HG03457 (cell line): ENCODE measurements at regions not wholly inside any gene's neighbourhood (a gene's known extent, or its start where the extent isn't known, plus 50 kb on each side); places are given as distances from the start of the nearest gene placed in this dataset.

ENCODE experiments used
- ATAC-seq: cut with Tn5 transposase; IDR thresholded peaks from one replicate; pipeline ENCODE4 v1.9.1; 2021; ENCODE audit warnings: moderate number of reproducible peaks; ENCODE audit not compliant: unreplicated experiment

DNA sequence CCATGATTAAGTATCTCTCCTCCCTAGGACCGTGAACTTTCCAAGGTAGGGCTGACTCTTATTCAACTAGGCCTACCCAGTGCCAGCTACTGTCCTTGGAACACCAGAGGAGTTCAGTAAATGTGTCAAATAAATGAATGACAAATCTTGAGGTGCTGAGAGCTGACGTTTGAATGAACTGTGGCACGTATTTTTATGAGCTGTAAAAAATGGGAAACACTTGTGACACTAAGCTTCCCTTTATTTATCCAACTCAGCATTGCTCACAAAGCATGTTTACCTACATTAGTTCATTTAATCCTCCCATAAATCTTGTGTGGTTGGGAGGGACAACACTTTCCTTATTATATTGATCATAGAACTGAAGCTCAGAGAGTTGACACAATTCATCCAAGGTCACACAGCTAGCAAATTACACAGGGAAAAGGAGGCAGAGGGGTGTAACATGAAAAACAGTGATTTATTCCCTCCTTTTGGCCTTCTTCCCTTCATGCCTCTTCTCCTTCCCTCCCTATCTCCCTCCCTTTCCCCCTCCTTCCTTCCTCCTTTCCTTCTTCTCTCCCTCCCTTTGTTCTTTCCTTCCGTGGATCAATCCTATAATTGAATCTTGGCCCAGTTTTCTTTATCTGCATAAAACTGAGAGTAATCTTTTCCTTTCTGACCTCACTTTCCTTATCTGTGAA lies 412.6 kb downstream of the DMRT2 start:
- no peak for ATAC-seq

DNA sequence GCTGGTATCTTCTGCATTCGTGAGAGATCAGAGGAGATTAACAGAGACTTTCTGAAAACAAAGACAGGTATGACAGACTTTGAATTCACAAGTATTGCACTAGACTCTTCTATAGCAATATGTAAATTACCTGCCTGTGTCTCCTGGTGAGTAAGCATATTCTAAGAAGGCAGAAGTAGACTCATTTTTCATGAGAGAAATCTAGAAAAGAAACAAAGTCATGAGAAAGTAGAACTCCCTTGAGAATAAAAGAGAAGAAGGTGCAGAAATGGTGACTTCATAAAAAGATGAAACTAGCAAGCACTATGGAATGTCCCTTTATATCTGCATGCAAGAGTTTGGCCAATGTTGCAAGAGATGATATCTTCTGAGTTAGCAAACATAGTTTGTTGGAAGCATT lies 419.8 kb downstream of the DMRT2 start:
- ATAC-seq: peak; percentile 67

DNA sequence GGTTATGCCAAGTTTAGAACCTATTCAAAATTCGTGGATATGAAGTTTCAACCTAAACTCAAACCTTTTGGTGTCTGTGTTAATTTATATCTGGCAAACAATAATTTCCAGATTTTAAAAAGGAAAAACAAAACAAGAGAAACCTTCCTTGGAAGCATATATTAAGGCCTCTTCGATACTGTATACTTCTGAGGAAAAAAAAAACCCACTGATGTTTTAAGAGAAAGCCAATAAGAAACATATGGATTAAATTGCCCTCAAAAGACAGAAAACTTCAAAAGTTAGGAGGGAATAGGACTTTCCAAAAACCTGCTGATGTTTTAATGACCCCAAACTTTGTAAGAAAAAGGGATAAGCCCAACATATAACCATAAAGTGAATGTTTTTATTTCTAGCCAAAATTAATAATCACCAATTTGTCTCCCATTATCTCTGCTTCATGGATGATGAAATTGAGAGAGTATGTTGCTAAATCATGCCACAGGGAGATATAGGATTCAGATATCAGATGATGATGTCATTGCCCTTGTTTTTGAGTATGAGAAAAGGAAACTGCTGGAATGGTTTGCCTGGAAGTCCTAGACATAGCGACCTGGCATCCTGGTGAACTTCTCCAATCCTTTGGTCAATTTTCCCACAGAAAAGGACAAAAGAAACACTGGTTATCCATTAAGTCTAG lies 423.9 kb downstream of the DMRT2 start:
- ATAC-seq: no peak

DNA sequence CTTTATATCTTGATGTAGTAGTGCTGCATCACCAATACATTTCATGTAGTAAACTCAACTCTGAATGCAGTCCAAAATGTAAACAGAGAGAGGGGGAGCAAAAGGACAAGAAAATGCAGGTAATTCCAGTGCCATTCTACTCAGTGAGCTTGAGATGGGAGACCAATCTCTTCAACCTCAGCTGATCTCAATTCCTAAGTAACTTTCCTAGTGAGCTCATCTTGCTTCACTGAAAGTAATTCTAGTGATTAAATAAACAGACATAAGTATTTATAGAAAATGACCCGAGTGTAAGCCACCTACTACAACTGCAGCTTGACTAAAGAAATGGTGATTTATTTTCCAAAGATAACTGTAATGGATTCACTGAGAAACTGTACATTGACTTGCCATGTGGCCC lies 424.5 kb downstream of the DMRT2 start:
- no peak for ATAC-seq

DNA sequence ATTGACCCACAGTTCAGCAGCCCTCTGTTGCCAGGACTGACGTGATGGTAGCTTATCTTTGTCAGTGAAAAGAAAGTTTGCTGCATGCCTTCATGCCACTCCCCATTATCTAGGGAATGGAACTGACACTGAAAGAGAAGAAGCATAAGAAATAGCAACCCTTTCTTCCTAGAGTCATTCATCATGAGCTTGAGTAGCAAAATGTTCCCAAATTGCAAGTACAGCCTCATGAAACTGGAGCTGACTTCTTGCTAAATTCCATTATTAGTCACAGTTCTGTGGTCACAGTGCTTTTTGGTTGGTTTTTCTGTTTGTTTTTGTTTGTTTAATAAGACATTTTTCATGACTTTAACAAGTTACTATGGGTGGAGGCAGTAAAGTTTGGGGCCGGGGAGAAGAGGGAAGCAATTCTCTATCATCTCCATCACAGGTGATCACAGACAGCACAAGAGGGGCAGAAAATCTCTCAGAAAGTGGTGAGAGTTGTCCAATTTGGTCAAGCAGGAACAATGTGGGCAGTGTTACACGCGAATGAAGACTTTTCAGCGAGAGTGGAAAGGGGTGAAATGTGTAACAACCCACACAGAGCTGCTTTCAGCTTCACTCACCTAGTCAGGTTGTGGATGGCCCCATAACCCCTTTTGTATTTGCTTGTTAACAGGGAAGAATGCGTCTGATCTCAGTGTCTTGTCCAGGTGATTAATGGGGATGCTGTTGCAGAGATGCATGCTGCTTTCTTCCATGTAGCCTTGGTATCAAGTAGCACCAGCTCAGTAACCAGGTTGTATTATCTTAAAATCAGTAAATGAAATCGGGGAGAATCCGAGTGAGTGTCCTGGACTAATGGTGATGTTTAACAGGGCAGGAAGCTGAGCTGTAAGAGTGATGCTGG lies 440.4 kb downstream of the DMRT2 start:
- ATAC-seq: no peak

DNA sequence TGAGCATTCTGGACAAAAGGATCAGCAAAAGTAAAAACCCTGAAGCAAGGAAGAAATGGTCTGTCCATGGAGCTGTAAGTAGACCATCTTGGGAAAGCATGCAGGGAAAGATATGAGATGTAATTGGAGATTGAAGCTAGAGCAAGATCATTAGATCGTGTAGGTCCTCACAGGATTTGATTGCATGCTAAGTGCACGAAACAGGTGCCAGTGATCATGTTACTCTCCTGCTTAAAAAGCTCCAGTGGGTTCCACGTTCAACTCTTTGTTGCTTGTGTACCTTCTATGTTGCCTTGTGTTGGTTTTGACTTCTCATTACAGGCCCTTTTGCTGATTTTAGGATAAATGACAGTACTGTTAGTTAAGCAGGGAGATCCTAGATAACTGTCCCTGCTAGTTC lies 442.0 kb downstream of the DMRT2 start:
- no peak for ATAC-seq

DNA sequence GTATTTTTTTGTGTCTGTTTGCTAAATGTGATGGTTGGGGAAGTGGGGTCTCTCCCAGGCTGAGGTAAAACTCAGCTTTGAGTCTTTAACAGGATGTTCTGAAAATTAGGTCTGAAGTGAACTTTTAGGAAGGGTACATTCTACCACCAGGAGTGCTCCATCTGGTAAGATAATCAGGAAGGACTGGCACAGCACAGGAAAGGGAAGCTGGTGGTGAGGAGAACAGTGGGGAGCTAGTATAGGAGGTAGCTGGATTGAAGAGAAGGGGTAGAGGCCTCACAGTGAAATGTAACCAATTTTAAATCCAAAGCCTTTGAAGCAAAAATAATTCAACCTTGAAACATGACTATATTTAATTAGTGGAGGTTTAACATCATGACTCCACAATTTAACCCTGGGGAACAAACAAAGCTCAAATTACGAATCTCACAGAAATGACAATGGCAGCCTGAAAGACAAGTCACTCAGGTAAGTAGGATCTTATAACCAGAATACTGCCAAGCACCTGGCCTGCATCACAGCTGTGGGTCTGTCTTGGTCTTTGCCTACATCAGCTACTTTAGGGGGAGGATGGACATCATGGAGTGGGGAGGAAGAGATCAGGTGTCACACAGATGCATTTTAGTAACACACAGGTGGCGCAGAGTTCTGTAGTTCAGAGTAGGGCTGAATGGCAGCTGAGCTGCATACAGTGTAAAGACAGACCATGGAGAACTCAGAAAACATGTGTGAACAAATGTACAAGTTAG lies 445.3 kb downstream of the DMRT2 start:
- no peak for ATAC-seq

DNA sequence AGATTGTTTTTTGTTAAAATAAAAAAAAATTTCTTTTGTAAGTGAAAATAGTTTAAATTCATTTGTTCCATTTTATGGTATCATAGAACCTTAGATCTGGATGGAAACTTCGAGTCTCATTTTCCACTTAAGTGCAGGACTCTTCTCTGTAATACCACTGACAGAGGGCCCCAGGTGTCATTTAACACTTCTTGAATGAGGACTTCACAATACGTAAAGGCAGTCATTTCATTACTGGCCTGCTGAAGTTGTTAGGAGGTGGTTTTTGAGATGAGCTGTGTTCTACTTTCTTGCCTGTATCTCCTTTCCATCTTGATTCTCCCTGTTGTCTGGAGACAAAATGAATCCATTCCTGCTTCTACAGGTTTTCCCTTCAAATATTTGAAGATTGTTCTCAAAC lies 455.3 kb downstream of the DMRT2 start:
- ATAC-seq: no peak

DNA sequence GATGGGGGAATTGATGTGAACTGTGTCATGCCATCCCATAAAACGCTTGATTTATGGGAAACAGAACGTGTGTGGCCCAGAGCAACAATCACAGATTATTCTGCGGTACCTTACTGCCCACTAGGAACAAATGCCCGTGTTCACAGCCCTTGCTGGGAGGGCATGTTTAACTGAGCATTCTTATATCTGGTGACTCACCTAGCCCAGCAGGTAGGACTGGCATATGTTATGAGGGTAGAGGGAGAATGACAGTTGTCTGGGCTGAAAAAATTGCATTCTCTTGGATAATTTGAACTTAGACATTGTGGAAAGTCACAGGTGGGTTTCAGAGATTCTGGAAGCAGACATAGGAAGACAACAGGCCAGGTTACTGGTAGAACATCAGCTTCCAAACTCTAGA lies 460.6 kb downstream of the DMRT2 start:
- no peak for ATAC-seq

DNA sequence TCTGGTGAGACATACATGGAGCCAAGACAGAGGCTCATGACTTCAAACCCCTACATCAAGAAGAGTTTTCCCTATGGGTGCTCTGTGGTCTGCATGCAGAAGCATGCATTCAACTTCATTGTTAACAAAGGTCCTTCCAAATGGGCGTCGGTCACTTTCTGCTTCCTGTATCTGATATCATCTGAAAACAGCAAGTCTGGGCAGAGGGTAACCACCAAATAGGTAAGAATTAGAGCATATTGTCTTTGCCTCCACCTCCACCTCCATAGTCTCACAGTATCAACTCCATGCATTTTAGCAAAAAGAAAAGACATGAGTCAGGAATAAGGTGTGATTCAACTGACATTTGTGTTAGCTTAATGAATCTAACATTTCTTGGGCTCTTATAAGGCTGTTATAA lies 462.9 kb downstream of the DMRT2 start:
- no peak for ATAC-seq

DNA sequence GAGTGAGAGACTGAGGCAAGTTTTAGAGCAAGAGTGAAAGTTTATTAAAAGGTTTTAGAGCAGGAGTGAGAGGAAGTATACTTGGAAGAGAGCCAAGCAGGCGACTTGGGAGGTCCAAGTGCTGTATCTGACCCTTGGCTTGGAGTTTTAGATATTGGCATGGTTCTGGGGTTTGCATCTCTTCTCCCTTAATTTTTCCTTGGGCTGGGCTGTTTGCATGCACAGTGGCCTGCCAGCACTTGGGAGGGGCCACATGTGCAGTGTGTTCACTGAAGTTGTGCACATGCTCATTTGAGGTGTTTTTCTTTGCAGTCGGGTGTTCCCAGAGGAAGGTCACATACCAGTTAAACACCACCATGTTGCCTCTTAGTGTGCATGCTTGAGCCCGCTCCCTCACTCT lies 464.1 kb downstream of the DMRT2 start:
- no peak for ATAC-seq

DNA sequence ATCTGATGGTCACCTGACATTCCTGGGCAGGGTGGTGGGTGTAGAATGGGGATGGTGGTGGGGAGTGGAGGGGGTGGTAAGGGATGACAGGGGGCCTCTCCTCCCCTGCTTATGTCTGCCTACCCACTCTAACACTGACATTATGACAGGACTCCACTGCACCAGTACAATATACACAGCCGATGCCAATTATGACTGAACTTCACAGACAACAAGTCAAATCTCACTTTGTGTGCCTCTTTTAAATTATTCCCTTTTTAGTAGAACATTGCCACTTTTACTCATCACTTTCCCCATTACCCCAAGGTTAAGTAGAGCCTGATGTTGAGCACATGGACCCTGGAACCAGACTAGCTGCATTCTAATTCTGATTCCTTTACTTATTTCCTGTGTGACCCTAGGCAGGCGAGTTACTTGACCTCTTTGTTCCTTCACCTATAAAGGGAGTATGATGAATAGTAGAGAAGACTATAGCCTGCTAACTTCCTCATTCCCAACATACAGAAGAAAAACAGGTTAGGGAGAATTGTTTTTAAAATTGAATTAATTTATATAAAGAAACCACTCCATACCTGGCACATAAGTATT lies 464.7 kb downstream of the DMRT2 start:
- ATAC-seq: no peak

DNA sequence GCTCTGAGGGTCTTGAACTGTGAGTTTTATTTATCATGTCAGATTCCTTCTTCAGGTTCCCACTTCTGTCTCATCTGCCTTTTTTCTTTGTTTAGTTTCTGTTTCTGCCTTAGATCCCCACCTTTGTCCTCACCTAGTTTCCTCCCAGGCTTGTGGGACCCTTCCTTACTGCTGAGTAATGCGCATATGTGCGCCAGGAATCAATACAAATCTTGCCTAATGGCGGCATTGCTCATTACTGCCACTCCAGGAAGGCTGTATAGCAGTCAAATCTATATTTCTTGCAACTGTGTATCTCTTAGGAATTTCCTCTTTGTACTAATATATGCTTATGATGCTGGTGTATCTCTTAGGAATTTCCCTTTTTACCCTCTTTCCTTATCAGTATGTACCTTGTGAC lies 465.4 kb downstream of the DMRT2 start:
- no peak for ATAC-seq

DNA sequence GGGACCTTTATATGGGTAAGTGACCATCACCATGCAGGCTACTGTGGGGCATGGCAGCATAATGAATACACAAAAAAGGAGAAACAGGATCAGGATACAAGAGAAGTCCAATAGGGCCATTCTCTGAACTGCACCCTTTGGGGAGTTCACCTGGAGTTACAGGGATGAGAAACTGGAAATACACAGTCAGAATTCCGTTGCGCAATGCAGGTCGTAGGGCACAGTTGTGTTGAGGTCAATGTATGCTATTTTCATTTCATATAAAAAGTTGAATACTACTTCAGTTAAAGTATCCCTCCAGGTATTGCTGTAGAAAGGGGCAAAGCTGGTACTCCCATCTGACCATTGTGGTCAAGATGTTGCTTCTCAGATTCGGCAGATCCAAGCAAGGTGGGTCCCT lies 471.4 kb downstream of the DMRT2 start:
- ATAC-seq: no peak

DNA sequence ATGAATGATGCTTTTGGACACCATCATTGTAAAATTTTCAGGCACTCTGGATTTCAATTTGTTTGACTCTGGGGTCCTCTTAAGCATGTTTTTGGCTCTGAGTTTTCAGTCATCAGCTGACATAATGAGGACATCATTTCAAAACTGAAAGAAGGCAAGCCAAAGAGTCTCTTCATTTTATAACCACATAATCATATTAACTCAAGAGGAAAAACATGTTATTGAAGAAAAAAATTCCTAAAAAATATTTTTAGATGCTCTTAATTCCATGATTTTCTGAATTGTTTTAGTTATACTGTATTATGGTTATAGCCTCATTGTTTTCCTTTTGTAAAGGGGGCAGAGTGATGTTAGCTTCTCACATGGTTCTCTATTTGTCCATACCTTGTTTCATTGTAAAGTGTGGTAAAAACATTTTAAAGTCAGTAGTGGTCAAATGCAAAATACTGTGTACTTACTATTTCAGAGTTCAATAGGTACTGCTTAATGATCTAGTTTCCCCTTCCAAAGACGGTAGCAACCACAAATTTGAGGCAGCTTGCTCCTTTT lies 472.1 kb downstream of the DMRT2 start:
- ATAC-seq: no peak

DNA sequence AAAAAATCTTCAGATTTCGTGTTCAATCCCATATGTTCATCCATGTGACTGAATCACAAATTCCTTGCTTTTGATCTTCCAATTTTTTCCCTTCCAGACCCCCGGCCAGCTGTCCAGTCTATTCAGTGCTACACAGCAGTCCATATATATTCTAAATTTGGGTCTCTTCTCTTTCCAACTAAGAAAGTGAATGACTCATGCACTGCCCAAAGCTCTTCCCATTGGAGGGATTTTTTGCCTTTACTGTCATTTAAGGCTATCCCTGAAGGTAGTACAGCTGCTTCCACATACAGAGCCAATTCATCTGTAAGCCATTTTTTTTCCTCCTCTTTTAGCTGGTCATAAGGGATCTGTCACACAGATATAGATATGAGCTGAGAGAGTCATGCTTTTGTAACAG lies 478.3 kb downstream of the DMRT2 start:
- no peak for ATAC-seq

DNA sequence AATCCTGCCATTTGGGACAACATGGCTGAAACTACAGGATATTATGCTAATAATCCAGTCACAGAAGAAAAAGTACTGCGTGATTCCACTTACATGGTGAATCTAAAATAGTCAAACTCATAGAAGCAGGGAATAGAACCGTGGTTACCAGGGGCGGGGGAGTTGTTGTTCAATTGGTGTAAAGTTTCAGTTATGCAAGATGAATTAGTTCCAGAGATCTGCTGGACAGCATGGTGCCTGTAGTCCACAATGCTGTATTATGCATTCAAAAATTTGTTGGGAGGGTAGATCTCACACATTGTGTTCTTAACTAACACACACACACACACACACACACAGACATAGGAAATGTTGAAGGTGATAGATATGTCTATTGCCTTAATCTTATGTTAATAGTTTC lies 480.5 kb downstream of the DMRT2 start:
- ATAC-seq: no peak

DNA sequence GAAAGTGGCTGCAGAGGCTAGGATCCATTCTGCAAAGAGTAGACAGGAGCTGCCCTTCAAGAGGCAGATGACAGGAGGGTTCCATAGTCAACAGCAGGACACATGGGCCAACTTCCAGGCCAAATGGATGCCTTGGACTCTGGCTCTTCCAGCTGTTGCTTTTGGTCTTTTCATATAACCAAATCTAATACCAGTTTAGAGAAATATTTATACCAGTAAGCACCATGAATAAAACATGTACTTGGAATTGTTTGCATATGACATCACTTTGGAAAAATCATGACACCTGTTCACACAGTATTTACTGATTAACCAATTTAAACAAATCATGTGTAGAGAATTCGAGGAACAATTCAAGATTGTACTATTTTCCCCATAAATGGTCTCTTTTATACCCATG lies 481.3 kb downstream of the DMRT2 start:
- no peak for ATAC-seq

DNA sequence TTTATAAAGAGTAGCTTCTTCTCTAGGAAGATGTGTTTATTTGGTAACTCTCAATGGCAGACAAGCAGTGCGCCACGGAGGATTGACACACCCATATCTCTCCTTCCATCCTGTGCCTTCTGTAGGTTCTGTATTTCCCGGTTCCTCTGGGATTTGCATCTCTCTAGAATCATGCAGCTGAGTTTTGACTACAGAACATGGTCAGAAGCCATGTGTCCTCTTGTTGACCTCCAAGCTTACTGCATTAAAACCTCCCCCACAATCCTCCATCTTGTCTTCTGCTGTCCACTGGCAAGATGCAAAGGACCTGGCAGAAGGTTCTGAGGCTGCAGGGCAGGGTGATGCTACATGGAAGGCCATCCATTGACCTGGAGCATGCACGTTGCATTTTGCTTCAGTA lies 482.0 kb downstream of the DMRT2 start:
- ATAC-seq: no peak

DNA sequence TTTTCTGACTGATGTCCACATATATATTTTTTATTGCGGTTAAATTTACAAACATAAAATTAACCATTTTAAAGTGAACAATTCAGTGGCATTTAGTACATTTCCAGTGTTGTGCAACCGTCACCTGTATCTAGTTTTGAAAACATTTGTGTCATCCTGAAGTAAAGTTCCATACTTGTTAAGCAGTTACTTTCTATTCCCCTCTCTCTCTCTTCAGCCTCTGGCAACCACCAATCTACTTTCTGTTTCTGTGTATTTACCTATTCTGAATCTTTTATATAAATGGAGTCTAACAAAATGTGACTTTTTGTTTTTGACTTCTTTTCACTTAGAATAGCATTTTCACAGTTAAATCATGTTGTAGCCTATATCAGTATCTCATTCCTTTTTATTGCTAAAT lies 480.1 kb upstream of the SMARCA2 start:
- ATAC-seq: no peak

DNA sequence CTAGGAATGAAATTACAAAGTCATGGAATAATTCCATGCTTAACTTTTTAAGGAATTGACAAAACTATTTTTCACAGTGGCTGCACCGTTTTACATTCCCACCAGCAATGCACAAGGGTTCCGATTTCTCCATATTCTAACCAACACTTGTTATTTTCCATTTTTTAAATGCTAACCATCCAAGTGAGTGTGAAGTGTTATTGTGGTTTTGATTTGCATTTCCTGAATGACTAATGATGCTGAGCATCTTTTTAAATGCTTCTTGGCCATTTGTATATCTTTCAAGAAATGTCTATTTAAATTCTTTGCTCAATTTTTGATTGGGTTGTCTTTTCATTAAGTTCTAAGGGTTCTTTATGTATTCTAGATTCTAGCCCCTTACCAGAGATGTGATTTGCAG lies 479.5 kb upstream of the SMARCA2 start:
- no peak for ATAC-seq
